Pons (tissue), 1 donor: ENCODE measurements at regions not wholly inside any gene's neighbourhood (a gene's known extent, or its start where the extent isn't known, plus 50 kb on each side); places are given as distances from the start of the nearest gene placed in this dataset.

Experiments
- DNase-seq: peaks from one replicate; pipeline ENCODE4 v3.0.0-alpha.2; 2016; ENCODE audit warnings: low spot score

DNA sequence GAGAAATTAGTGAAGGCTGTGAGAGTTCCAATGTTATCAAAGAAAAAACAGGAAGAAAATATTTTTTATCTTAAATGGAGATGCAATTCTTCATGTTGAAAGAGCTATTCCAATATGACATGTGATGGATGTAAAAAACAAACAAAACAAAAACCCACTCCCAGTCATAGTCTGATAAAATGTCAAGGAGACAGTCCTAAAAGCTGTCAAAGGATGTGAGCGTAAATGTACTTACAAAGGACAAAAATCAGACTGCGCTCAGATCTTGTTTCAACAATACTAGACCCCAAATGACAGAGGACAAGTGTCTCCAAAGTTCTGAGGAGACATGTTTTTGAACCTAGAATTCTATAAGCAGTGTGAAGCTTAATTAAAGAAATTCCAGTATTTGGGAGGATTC, 265.8 kb downstream of the PLPP3 start:
- DNase-seq, result no peak

DNA sequence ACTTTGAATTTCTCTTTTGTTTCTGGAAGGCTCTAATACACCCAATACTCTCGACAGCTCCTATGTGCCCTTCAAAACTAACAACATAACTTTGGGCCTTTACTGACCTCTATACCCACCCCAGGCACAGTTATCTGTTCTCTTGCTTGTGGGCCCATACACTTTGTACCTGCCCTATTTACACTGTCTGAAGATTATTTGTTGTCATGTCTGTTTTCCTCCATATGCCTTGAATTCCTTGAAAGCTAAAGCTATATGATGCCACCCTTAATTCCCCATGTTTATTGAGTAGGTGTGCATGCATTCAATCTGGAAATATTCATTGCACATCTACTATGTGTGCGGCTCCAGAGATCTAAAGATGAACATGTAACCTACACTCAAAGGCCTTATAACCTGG, 267.6 kb downstream of the PLPP3 start:
- DNase-seq, result no peak

DNA sequence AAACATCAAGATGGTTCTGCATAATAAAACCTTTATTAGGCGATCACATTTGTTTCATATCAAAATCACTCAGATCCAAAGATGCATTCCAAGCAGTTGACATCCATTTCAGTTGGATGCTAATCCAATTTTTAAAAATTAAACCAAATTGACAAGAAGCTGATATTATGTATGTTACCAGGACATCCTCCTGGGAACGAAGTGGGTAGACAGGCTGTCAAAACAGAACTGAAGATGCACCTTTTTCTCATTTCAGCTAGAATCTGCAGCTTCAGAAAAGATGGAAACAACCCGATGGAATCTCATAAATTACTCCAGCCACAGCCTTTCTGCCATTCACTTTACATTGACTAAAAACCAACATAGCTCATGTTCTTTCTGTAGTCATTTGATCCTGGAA, 268.4 kb downstream of the PLPP3 start:
- no peak for DNase-seq

DNA sequence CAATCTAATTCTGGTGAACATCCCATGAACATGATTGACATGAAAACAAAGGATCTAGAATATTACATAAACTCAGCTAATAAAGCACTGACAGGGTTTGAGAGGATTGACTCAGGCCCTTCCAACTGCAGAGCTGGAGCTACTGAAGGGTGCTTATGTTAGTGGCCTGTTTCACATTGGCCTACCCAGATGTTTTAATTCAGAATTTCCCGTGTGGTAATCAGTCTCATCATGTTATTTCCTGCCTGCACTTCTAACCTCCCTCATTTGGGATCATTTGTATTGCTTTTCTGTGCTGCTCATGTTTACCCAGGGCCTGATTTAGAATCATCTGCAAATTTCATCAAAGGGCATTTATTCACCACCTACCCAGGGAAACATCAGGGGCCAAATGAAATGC, 270.3 kb downstream of the PLPP3 start:
- no peak for DNase-seq

DNA sequence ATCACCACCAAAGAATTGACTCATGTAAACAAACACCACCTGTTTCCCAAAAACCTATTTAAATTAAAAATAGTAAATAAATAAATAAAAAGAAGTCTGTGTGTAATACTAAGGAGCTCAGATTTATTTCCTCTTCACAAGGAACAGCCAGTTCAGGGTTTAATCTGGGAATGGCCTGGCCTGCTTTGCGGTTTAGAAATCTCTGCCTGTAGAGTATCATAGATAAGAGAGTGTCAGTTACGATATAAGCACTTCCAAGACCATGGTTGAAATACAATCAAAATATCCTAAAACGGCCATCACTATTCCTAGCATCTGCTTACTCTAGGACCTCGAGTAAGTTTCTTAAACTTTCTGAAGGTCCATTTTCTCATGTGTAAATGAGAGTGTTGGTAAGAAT, 274.4 kb downstream of the PLPP3 start:
- no peak for DNase-seq

DNA sequence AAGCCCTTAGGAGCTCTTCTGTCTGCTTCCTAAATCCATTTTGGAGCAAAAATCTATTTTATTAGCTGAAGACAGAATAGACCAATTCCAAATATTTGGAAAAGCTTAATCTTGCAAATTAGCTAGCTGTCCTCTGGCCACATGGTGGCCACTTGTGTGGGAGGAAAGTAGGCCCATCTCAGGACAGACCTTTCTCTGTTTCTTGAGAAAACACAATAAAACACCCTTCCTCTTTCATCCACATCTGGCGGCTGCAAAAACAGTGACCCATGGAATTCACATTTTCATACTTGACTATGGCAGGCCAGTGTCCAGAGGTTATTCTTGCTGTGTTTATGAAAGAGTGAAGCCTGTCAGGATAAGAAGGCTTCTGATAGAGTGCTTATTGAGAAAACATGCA, 275.6 kb downstream of the PLPP3 start:
- peak; percentile 7 for DNase-seq

DNA sequence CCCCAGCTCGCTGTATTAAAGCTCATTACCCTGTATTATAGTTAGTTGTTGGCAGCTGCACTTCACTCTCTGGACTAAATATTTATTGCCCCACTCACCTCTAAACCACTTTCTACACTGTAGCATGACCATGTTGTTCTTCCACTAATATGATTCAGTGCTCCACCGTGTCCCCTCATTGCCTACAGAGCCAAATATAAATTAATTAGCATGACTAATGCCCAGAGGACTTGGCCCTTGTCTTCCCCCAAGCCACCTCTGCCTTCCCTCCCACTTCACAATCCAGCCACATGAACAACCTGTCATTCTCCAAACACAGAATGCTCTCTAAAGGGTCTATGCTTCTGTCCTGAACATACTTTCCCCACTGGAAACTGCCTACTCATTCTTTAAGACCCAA, 276.5 kb downstream of the PLPP3 start:
- DNase-seq, result no peak

DNA sequence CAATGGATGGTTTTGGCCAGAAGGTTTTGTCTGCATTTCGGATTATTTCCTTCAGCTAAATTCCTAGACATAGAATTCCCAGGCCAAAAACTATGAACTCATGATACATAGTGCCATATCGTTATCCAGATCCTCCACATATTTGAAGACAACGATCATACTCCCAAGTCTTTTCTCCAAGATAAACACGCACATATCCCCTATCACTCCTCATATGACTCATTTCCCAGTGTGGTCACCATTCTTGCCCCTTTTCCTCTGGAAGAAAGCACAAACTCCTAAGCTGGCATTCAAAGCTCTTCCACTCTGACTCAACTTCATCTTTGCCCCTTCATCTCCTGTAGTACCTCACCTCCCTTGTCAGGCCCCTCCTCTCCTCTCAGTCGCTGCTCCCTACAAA, 277.6 kb downstream of the PLPP3 start:
- DNase-seq, result no peak

DNA sequence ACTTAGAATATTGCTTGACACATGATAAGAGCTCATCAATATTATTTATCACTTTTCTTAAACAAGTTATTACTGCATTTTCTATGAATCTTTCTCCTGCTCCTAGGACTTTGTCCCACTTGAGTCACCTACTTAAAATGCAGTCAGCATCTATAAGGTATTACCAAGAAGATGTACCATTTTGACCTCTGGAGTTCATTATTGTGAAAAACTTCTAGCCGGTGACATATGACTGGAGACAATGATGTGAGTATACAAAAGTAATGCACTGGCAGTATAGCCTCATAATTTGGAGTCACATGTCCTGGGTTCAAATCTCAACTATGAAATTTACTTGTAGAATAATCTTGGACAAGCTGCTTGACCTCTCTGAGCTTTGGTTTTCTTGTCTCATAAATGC, 278.5 kb downstream of the PLPP3 start:
- no peak for DNase-seq

DNA sequence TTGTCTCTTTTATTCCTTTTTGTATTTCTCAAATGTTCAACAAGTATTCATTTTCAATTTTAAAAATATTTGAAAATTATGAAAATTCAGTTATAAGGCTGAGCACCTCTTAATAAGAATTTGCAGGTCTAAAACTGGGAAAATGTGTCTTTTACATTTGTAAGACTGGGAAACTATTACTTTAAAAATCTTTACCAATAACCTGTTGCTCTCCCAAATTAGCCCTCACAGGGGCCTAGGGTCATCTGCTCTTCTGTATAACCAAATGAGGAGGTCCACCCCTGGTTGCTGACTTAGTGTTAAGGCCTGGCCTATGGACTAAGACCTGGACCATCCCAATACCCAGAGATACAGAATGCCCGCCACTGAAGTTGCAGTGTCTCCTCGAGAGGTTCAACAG, 280.5 kb downstream of the PLPP3 start:
- DNase-seq, result no peak

DNA sequence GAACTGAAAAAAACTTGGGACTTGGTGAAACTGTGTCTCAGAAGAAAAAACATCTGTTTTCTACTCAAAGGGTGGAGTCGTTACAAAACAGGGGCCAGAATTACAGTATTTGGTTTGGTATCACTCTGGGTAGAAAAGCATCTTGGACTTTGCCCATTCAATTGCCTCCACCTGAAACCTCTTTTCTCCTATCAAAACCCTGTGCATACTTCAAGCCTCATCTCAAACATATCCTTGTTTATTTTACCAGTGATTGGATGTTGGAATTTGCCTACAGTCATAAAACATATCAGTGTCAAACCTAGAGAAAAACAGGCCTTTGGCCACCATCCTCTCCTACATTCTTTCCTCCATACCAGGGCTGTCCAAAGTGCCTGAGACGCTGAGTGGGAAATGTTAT, 281.5 kb downstream of the PLPP3 start:
- DNase-seq, result no peak

DNA sequence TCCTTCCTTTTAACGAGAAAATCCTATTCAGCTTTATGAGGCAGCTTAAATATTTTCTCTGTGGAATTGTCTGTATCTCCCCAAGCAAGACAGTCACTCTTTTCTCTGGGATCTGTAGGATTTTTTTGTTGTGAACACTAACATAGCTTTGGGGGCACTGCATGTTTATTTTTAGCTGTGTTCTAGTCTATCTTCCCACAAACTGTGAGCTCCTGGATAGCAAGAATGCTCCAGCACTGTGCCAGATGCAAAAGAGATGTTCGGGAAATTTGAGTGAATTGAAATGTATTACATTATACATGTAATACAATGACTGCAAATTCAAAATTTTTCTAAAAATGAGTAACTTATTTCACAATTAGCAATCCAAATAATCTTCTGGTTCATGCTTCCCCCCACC, 282.2 kb downstream of the PLPP3 start:
- DNase-seq, result no peak

DNA sequence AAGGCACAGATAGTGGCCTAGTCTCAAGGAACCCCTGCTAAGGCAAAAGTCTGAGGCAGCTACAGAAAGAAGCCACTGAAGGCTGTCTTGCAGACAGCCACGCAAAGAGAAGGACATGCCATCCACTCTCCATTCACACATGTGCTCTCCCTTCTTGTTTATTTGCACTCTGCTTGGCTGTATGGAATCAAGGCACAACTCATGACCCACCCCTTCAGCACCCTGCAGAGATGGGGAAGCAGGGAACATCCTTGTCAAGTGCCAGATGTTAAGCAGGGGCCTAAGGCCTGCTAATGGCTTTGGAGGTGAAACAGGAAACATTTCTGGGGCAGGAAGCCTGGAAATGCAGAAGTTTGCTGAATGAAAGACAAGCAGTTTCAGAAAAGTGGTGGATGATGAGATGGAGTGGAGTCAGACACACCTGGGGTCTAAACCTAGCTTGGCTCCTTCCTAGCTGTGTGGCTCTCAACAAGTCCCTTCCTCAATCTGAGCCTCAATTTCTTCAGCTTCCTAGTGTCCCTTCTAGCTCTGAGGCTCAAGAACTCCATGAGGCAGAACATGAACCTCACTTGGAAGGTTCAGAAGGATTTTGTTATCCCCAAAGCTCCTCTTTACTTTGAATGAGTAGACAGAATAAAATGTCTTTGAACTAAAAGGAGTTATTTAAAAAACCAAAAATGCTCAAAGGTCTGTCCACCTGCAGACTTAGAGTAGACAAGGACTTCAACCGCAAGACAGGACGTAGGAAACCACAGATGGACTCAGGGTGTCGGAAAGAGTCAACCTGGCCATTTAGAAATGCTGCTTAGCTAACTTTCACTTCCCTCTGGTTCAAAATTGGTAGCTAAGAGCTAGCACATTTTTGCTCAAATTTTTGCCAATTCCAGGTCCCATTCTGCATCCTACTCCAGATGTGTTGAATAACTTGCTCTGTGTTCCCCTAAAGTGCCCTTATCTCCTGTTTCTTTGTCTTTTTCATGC, 283.1 kb downstream of the PLPP3 start:
- DNase-seq, result no peak

DNA sequence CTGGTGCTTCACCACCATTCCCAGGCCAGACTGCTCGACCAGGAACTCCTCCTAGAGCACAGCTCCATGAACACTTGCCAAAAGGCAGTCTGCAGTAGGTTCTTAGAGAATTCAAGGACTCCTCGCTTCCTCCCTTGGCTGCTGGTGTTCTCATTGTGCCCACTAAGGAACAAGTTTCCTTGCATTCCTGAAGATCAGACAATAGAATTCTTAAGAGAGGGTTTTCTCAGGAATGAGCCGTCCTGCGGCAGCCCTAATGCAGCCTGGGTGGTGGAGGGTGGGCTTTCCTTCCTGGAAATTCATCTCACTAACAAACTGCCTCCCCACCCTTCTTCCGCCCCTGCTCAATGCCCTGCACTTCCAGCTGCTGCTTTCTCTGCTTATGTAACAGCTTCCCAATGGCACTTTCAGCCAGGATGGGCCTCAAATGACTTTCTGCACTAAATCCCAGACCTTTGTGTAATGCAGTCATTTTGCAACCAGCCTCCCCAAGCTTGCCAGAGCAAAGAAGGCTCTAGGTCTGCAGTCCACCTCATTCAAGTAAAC, 287.9 kb downstream of the PLPP3 start:
- DNase-seq, result no peak

DNA sequence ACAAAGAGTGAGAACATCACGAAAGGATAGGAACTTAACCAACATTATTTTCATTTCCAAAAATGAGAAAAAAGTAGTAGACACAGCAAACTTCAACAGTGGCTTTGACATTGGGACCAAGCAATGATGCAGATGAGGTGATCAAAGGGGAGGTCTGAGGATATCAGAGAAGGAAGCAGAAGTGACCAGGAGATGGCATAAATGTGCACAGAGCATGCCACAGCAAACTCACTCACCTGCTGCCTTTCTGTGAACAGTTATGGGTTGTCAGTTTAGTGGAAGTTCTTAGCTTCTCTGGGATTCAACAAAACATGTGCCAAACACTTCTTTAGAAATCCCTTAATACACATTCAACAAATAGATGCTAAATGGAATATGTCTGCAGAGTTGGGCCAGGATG, 290.1 kb downstream of the PLPP3 start:
- no peak for DNase-seq

DNA sequence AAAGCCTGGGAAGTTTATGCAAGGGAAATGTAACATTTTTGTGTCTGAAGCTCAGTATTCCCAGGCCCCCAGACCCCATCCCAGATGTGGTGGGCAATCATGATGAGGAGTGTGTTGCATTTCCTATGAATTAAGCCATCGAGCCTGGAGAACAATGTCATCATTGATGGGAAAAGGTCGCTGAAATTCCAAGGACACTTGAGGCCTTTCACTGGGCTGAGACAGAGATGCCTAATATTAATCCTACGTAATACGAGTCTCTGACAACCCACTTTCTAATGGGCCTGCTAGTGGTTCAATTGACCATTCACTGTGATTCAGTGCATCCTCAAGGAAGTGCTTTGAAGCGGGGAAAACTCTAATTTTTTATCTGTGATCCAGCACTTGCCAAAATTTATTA, 291.6 kb downstream of the PLPP3 start:
- peak; percentile 22 for DNase-seq

DNA sequence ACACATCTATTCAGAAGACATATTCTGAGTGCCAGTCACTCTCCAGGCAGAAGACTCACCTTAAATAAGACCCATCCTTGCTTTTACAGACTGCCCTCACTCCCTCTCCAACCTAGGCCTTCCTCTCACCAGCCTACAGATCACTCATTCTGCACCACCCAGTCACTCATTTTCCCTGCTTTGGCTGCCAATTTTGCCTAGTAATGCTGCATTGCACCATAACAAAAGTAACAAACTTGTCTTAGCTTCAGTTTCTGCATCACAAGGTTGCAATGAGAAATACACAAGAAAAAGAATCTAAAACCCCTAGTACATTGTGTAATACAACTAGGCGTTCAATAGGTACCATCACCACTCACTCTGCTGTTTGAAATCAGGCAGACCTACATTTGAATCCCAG, 292.4 kb downstream of the PLPP3 start:
- no peak for DNase-seq

DNA sequence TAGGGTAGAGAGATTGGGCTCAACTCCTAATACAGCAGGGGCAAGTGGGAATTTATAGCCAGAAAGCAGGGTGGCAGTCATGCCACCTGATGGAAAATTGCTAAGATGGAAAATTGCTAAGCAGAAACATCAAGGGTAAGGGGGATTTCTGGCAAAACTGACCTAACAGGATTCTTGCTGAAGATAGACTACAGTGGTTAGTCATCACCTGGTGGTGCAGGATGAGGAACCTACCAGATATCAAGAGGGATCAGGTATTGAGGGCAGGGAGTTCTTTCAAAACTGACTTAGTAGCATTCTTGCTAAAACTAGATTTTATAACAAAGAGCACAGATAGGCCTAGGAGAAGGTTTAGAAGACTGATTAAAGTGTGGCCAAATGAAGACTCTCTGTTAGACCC, 292.9 kb downstream of the PLPP3 start:
- DNase-seq, result no peak

DNA sequence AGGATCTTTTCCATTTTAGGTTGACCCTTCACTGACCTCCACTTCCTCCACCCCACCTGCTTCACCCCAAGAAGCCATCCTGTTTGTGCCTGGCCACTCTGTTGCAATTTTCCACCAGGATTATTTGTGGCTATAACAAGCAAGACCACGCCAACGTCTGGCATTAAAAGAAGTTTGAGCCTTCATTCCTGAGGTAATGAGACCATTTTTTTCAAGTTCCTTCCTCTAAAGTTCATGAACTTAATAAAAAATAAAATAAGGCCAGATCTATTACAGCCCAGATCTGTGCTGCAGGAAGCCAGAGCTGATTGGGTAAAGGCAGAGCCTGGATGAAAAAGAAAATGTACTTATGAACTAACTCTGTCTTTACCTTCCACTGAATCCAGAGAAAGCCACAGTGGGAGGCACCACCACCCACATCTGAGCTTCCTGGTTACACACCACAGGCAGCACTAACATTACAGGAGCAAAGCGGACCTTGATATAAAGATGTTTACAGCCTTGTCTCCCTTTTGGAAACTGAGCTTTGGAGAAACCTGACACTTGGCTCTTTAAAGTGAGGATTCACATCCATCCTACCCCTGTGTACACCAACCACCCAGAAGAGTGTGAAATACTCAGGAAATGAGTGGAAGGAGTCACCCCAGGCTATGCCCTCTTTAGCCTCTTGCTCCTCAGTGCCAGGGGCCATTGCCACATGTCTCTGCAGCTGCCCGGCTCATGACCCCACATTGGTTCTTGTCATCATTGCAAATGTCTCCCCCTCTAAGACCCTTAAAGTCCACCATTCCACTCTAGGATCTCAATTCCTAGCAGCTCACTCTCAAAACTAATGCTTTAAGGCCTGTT, 293.6 kb downstream of the PLPP3 start:
- DNase-seq, result no peak

DNA sequence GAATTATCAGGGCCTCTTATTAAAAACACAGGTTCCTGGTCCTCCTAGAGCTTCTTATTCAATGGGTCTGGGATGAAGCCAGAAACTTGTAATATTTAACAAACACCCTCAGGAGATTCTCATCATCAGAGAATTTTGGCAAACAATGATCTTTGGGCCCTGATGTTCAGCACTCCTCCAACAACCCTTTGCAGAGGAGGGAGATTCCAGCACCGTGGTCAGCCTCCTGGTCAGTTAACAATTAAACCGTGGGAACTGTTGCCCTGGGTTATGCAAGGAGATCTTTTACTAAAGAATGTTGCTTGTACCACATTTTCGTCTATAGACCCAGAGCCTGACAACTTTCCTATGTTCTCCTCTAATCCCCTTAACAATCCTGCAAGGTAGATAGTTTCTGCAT, 294.4 kb downstream of the PLPP3 start:
- DNase-seq, result no peak

DNA sequence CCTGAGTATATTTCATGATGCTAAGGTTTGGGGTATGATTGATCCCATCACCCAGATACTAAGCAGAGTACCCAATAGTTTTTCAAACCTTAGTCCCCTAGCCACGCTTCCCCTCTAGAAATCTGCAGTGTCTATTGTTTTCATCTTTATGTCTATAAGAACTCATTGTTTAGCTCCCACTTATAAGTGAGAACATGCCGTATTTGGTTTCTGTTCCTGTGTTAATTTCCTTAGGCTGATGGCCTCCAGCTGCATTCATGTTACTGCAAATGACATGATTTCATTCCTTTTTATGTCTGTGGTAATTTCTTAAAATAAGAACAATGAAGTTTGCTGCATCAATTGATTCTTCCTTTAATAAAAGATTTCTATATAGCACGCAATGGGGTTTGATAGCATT, 301.3 kb downstream of the PLPP3 start:
- DNase-seq, result no peak

DNA sequence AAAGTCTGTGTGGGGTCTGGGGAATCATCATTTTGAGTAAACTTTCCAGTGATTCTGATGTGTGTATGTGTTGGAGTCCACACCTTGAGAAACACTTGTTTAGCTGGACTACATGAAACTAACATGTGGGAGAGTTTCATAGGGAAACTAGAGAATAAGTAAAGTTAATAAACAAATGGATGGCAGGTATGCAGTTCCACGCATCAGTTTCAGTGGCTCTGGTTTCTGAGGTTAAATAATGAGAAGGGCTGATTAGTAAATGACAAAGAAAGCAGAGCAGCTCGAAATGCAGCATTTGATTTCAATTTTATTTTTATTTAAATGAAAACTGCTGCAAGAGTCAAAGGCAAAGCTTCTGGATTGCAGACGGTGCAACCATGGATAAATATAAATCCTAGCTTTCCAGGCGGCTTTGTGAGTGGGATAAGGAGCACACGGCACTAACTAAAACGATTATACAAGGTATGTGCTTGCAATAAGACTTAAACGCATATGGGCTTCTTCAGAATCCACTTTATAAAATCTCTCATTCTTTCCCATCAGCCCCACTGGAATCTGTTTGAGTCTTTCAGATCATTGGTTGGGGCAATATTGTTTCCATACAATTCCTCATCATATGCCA, 310.7 kb downstream of the PLPP3 start:
- no peak for DNase-seq
